Cardiac fibroblast (primary cell): ENCODE measurements at regions not wholly inside any gene's neighbourhood (a gene's known extent, or its start where the extent isn't known, plus 50 kb on each side); places are given as distances from the start of the nearest gene placed in this dataset.

Experiments
- DNase-seq, 2 donors: peaks; one replicate each; pipeline versions ENCODE4 v3.0.0 to v3.0.0-alpha.2; 2010; ENCODE audit warnings: low read depth in 2 of 2
- H3K4me3 ChIP-seq, 2 donors: replicated peaks in 1 of 2; 1 replicate in 1 of 2; 2 replicates in 1 of 2; pipeline ENCODE4 v1.5.1; 2011; ENCODE audit warnings: low read depth in 2 of 2, low read length in 2 of 2, mild to moderate bottlenecking in 2 of 2, moderate library complexity in 1 of 2
- CTCF ChIP-seq: IDR thresholded peaks from one replicate; pipeline ENCODE4 v1.5.1; 2011; ENCODE audit warnings: low read depth, mild to moderate bottlenecking, low read length, inconsistent platforms

DNA sequence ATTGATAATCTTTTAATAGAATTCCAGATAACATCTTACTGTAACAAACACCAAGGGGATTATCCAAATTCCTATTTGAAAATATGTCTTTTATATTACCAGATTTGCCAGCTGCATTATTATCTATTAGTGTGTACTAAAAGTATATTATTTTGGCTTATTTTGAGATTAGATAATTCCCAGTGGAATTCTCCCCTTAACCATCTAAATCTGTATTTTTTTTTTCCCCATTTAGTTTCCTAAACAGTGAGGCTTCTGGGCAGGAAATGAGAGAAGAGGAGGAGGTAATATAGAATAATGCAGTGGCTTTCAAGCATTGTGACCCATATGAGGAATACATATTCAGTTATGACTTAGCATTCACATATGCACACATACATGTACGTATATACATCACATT lies 53.5 kb upstream of the ABL1 start:
- H3K4me3 ChIP-seq = no peak overlapping the region
- DNase-seq = no peak
- no peak for TF ChIP-seq CTCF

GRCh38 chr9:130782886-130783530 lies 52.0 kb upstream of the ABL1 start:
- no peak for DNase-seq
- TF ChIP-seq CTCF = no peak
- H3K4me3 ChIP-seq = no peak overlapping the region

DNA sequence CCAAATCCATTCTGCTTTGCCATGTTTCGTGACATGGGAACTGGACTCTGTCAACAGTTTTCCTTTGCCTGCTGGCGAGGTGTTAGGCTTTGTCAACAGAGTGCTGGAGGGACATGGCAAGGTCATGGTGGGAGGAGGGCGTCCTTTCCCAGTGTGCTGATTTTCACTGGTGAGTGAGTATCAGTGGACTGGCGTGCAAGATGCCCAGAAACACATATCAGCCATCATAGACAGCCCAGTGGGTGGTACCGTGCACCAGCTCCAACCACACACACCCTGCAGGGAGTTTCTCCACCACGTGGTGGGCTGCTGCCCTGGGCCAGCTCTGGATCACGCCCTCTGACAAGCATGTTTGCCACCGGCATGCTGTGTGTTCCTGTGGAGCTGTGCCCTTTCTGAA lies 50.0 kb upstream of the ABL1 start:
- DNase-seq = no peak
- no peak overlapping the region for H3K4me3 ChIP-seq
- TF ChIP-seq CTCF = no peak
